Mucosa of gallbladder (tissue), 1 donor: ENCODE measurements at regions not wholly inside any gene's neighbourhood (a gene's known extent, or its start where the extent isn't known, plus 50 kb on each side); places are given as distances from the start of the nearest gene placed in this dataset.
A peak's percentile ranks its signal among the peaks of the same experiment; 100 is the strongest.

ENCODE experiments used
- DNase-seq: peaks from one replicate; pipeline ENCODE4 v3.0.0-alpha.2; 2020; ENCODE audit warnings: low spot score
- donor health status: DM: no; HTN: no; CAD: no.

DNA sequence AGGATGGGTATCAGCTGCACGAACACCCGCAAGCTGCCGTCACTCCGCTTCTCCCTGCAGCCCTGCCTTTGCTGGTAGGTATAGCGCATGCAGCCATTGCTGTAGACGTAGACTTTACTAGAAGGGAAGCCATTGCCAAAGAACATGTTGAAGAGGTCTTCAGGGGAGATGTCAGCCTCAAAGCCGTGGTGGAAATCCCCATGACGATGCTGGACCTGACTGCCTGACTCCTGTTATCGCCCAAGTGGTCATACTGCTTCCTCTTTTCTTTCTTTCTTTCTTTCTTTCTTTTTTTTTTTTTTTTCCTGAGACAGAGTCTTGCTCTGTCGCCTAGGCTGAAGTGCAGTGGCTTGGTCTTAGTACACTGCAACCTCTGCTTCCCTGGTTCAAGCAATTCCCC lies 68.7 kb upstream of the SPRED2 start:
- no peak for DNase-seq

DNA sequence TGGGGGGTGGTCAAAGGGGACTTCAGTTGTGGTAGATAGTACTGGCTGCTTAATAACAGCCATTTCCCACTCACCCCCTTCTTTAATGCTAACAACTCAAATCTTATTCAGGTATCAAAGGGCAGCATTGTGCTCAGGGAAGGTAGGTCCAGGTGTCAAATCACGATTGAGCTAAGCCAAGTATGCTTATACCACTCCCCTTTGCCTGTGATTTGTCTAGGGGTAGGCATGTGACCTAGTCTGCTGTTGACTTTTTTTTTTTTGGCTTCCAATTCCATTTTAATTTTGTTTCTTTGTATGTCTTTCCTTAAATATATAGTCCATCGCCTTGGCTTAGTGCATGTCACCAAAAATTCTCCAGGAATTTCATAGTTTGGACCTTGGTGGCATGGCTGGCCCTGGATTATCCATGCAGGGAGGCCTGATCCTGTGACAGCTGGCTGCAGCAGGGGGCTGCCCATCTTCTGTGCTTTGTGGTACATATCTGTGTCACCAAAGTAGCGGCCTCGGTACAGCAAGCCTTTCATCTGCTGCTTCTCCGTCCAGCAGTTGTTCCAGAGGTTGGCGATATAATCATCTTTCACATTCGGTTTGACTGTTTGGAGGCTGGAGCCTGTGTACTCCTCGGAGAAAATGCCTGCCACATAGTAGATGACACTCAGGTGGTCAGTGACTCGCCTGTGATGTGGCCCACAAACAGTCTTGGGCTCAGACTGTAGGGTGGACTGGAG lies 68.1 kb upstream of the SPRED2 start:
- no peak for DNase-seq

DNA sequence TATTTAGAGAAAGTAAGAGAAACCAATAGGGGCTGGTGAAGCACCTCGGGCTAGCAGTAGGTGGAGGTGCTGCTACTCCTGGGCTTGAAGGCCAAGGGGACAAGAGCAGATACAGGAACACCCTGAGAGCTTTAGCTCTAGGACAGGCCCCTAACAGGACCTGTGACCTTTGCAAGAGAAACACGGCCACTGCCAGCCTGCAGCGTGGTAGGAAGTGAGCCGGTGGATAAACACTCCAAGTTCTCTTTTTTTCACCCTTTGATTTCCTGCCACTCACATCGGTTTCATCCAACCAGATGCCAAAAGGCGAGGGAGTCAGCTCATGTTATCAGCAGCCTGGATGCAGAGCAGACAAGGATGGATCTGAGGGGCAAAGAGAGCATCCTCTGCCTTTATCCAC lies 66.8 kb upstream of the SPRED2 start:
- no peak for DNase-seq

GRCh38 chr2:65498396-65498795 lies 66.0 kb upstream of the SPRED2 start:
- no peak for DNase-seq

DNA sequence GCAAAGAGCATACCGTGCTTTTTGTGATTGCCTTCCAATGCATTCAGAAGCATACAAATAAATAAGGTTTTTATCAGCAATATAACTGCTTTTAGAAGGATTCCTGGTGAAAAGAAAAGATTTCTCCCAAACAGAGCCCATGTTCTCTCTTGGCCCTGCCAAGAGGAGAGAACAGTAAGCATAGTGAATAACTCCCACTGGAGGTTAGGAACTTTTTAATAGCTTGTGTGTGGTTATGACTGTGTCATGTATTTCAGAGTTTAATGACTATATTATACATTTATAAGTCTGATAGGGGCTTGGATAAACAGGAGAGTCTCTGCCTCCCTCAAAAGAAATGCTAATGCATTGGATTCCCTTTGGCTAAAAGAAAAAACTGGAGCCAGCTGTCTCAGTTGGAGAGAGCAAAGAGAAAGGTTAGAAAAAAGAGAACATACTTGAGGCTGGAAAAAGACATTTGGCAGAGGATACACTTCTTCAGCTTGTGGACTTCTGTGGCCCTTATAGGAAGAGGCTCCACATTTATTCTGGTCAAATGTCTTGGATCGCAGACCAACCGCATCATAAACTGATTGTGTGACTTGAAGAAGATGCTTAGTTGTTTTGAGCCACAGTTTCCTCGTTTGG lies 63.0 kb upstream of the SPRED2 start:
- DNase-seq, result no peak

DNA sequence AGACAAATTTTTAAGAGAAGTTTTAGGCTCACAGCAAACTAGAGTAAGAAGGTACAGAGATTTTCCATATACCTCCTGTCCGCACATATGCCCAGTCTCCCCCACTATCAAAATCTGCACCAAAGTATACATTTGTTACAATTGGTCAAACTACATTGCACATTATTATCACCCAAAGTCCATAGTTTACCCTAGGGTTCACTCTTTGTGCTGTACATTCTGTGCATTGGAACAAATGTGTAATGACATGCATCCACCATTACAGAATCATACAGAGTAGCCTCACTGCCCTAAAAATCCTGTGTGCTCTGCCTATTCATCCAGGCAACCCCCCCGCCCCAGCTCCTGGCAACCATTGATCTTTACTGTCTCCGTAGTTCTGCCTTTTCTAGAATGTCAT lies 61.7 kb upstream of the SPRED2 start:
- DNase-seq, result no peak

- peak; percentile 14 for DNase-seq
Measured at GRCh38 chr2:65491381-65491905, 59.0 kb upstream of the SPRED2 start.

DNA sequence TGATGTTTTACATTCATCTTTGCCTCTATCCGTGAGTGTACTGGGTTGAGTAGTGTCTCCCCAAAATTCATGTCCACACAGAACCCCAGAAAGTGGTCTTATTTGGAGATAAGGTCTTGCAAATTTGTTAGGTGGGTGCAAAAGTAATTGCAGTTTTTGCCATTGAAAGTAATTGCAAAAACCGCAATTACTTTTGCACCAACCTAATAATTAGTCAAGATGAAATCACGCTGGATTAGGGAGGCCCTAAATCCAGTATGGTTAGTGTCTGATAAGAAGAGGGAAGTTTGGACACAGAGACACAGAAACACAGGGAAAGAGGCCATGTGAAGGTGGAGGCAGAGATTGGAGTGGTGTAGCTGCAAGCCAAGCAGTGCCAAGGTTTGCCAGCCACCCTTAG lies 57.8 kb upstream of the SPRED2 start:
- DNase-seq, result no peak

GRCh38 chr2:65489269-65489668 lies 56.9 kb upstream of the SPRED2 start:
- no peak for DNase-seq

DNA sequence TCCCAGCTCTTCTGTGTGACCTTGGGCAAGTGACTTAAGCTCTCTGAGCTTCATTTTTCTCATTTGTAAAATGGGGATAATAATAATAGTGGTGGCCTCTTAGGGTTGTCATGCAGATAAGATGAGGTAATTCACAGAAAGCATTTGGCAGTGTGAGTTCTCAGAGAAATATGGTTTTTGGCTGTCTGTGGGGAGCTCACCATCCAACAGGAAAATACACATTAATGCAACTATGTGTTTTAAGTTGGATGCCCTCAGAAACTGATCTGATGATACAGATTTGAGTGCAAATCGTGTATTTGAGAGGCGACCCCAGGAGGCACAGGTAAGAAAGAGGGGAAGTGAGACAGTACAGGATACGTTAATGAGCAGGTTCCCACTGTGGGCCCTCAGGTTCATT lies 56.1 kb upstream of the SPRED2 start:
- DNase-seq, result no peak

DNA sequence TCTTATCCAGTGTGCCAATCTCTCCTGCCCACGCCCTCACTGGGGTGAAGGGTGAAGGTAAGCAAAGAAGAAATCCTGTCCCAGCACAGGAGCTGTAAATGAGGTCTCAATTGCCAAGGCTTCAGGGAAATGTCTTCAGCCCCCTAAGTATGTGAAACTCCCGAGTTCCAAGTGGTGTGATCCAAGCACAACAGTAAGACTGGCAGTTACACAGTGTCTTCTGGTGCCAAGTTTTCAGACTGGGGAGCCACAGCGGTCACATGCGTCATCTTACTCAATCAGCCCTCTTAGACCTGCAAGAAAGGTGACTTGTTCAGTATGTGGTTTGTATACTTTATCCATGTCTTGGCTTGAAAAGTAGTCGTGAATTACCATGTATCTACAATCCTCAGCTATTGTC lies 55.0 kb upstream of the SPRED2 start:
- no peak for DNase-seq

DNA sequence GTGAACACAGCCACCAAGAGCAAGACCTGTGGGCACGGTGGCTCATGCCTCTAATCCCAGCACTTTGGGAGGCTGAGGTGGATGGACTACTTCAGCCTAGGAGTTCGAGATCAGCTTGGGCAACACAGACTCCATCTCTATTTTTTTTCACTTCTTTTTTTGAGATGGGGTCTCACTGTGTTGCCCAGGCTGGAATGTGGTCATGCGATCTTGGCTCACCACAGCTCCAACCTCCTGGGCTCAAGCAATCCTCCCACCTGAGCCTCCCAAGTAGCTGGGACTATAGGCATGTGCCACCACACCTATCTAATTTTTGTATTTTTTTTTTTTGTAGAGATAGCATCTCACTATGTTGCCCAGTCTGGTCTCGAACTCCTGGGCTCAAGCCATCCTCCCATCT lies 54.4 kb upstream of the SPRED2 start:
- DNase-seq, result no peak

GRCh38 chr2:65486282-65486681 lies 53.9 kb upstream of the SPRED2 start:
- no peak for DNase-seq

- no peak for DNase-seq
Measured at GRCh38 chr2:65485839-65486238, 53.4 kb upstream of the SPRED2 start.

DNA sequence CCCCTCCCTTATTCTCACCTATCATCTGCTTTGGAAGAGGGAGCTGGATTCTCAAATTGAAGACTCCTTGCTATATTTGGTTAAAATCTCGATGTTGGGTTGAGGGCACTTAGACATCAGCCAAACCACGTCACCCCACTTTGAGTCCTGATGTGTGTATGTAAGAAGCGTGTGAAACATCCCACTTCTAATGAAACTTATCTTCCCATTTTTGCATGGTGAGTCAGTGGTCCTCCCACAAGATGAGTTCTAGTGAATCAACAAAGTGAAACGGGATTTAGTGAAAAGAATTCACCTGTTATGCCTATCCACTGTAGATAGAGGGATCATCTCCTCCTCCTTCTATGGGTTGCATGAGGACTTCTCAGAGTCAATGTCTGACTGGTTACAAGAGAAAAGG lies 51.4 kb upstream of the SPRED2 start:
- DNase-seq, result no peak

DNA sequence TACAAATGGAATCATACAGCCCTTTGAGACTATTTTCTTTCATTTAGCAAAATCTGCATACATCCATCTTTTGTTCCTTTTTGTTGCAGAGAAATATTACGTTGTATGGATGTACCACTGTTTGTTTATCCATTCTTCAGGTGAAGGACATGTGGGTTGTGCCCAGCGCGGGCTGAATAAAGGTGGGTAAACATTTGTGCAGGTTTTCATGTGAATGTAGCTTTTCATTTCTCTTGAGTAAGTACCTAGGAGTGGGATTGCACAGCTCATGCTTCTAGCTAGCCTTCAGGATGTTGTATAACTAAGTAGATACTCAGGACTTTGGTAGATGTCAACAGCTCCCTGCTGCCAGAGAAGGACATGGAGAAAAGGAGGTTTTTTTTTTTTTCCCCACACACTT lies 50.6 kb upstream of the SPRED2 start:
- DNase-seq, result no peak
